Activated T-helper 2 cell treated with anti-CD3 and anti-CD28 coated beads, Interferon-gamma antibody, Interleukin-2, Interleukin-4, amounts not matched to agents 10 μg/mL and 5 μg/mL and 100 μg/mL, durations not matched to agents 14 hours and 24 hours and 36 hours (primary cell): ENCODE measurements at regions not wholly inside any gene's neighbourhood (a gene's known extent, or its start where the extent isn't known, plus 50 kb on each side); places are given as distances from the start of the nearest gene placed in this dataset.

Experiments
- DNase-seq: peaks from one replicate; pipeline ENCODE4 v3.0.0; 2021; ENCODE audit warnings: low spot score
- H3K27ac Mint-ChIP-seq: one replicate; pipeline ENCODE4 v1.8.0; 2021; ENCODE audit warnings: mixed read lengths
- H3K27me3 Mint-ChIP-seq: one replicate; pipeline ENCODE4 v1.8.0; 2021; ENCODE audit warnings: low read depth, mixed read lengths
- H3K36me3 Mint-ChIP-seq: one replicate; pipeline ENCODE4 v1.8.0; 2021; ENCODE audit warnings: low read depth, mixed read lengths
- H3K4me1 Mint-ChIP-seq: one replicate; pipeline ENCODE4 v1.8.0; 2021; ENCODE audit warnings: low read depth, mixed read lengths
- H3K4me3 Mint-ChIP-seq: one replicate; pipeline ENCODE4 v1.8.0; 2021; ENCODE audit warnings: low read depth, mild to moderate bottlenecking, moderate library complexity, mixed read lengths
- H3K9me3 Mint-ChIP-seq: one replicate; pipeline ENCODE4 v1.8.0; 2021; ENCODE audit warnings: mixed read lengths
- intact Hi-C: fragments of 100-400 bp; cut with micrococcal nuclease; formaldehyde crosslinking; loops from one replicate; pipeline ENCODE4 v1.15.1; 2023

DNA sequence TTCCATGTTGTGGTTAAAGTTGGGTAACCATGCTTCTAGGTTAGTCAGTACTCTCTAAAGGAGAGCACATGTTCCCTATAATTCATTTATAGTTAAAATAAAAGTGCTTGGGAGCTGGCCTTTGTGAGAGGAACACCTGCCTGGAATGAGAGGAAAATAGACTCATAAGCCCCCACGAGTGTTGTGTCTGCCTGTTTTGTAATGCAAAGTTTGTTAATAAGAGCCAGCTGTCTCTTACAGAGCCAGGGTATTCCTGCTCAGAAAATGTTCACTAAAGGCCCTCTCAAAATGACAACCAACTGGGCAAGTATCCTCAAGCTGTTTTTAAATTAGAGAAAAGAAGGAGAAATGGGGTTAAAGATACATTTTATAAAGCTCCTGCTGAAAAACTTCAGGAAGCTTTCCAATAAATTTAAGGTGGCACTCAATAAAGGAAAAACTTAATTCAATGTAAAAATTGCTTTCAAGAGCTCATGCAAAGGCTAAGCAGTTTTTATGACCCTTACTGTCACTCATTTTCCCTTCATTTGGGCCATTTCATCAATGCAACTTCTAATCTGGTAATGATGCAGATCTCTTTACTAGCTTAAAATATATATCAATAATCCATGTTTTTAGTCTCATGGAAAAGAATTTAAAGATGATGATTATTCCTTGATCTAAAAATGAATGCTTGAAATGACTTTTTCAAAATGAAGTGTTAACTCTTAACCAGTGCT is 793.6 kb downstream of the STPG2 start:
- H3K4me1 Mint-ChIP-seq: no peaks in the 10 kb centered on the region
- no peak for DNase-seq
- H3K36me3 Mint-ChIP-seq: no peaks in the 10 kb centered on the region
- H3K9me3 Mint-ChIP-seq: peaks cover 3% of the 10 kb centered on the region
- H3K4me3 Mint-ChIP-seq: no peak overlapping the region
- intact Hi-C loops: no loop called here
- no peak overlapping the region for H3K27ac Mint-ChIP-seq
- H3K27me3 Mint-ChIP-seq: no peaks in the 10 kb centered on the region

DNA sequence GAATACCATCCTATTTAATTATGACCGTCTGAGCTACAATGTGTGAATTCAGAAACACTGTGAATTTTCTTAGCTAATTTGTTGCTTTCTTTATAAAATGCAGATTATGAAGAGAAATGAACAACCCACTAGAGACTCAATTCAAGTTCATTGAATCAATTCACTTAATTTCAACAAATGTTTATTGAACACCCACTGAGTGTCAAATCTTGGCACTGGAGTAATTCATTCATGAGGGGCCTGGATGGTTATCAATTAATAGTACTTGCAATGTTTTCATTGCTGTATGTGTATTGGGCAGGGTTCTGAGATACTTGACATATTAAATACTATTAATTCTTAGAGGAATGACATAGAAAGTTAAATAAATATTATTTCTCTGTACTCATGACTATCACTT is 789.4 kb downstream of the STPG2 start:
- no peak for DNase-seq
- no peak overlapping the region for H3K4me3 Mint-ChIP-seq
- H3K4me1 Mint-ChIP-seq: no peaks in the 10 kb centered on the region
- intact Hi-C loops: no loop called here
- peaks cover 7% of the 10 kb centered on the region for H3K9me3 Mint-ChIP-seq
- no peak overlapping the region for H3K27ac Mint-ChIP-seq
- no peaks in the 10 kb centered on the region for H3K27me3 Mint-ChIP-seq
- no peaks in the 10 kb centered on the region for H3K36me3 Mint-ChIP-seq

DNA sequence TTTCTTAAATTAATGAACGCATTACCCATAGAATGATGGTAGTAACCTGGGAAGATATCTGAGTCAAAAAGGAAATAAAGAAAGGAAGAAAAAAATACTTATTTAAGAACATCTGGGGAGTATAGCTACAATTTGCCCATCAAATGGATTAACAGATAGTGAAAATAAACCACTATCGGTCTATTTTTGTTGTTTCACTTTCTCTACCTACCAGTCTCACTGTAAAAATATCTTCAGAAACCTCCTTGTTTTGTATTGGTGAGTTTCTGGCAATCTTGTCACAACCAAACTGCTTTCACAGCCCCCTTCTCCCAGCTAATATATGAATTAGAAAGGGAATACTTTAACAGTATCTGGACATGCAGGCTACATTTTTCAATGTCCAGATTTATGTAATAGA is 783.5 kb downstream of the STPG2 start:
- no peaks in the 10 kb centered on the region for H3K4me1 Mint-ChIP-seq
- DNase-seq: no peak
- H3K36me3 Mint-ChIP-seq: no peaks in the 10 kb centered on the region
- H3K9me3 Mint-ChIP-seq: peaks cover 23% of the 10 kb centered on the region
- no peak overlapping the region for H3K27ac Mint-ChIP-seq
- H3K4me3 Mint-ChIP-seq: no peak overlapping the region
- intact Hi-C loops: no loop called here
- no peaks in the 10 kb centered on the region for H3K27me3 Mint-ChIP-seq

DNA sequence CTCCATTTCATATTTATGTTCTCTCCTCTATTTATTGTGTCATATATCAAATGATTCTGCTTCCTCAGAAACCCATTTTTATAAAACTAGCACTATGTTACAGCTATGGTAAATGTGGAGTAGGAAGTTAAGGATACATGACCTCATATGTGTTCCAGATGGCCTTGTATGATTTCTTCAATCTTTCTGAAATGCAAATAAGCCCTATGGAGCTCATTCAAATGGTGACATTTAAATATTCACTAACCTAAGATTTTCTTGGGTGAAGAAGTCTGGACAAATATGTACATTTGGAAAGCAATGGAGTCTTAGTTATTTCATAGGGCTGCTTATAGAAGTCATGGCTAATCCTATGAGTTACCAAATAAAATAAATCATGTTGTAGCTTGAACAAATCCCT is 782.5 kb downstream of the STPG2 start:
- Mint-ChIP-seq H3K4me1 (no peaks in the 10 kb centered on the region), H3K27me3 (no peaks in the 10 kb centered on the region), H3K27ac (no peak overlapping the region), H3K4me3 (no peak overlapping the region), H3K36me3 (no peaks in the 10 kb centered on the region), H3K9me3 (peaks cover 27% of the 10 kb centered on the region)
- intact Hi-C loops: no loop called here
- no peak for DNase-seq

DNA sequence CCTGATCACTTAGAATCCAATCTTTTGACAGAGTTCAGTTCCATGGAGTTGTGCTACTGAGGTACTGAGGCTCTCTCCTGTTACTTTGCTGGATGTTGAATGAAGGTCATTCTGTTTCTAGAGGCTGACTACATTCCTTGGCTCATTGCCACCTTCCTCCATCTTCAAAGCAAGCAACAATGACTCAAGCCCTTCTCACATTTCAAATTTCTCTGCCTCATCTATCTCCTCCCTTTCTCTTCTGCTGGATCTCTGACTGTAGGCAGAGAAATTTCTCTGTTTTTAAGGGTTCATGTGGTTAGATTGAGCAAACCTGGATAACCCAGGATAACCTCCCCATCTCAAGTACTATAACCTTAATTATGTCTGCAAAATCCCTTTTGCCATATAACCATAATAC is 775.4 kb downstream of the STPG2 start:
- Mint-ChIP-seq H3K27me3 (no peaks in the 10 kb centered on the region), H3K4me1 (no peaks in the 10 kb centered on the region), H3K9me3 (peaks cover 20% of the 10 kb centered on the region), H3K27ac (no peak overlapping the region), H3K4me3 (no peak overlapping the region), H3K36me3 (no peaks in the 10 kb centered on the region)
- DNase-seq: no peak
- intact Hi-C loops: no loop called here

DNA sequence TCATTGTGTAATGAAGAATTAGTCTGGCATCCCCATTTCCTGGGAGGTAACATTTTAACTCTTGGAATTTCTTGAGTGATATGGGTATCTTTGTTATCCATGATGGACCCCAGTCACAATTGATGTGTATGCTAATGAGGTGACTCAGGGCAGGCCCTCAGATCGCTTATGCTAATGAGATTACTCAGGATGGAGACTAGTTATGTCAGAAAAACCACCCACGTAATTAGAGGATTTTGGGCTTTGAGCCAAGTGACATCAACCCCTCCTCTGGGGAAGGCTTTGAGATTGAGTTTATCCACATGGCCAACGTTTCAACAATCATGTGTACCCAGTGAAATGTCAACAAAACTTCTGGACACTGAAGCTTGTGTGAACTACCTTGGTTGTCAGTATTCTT is 772.7 kb downstream of the STPG2 start:
- DNase-seq: no peak
- H3K27me3 Mint-ChIP-seq: no peaks in the 10 kb centered on the region
- H3K27ac Mint-ChIP-seq: no peak overlapping the region
- H3K4me1 Mint-ChIP-seq: no peaks in the 10 kb centered on the region
- no peak overlapping the region for H3K4me3 Mint-ChIP-seq
- intact Hi-C loops: no loop called here
- H3K9me3 Mint-ChIP-seq: peaks cover 13% of the 10 kb centered on the region
- no peaks in the 10 kb centered on the region for H3K36me3 Mint-ChIP-seq

DNA sequence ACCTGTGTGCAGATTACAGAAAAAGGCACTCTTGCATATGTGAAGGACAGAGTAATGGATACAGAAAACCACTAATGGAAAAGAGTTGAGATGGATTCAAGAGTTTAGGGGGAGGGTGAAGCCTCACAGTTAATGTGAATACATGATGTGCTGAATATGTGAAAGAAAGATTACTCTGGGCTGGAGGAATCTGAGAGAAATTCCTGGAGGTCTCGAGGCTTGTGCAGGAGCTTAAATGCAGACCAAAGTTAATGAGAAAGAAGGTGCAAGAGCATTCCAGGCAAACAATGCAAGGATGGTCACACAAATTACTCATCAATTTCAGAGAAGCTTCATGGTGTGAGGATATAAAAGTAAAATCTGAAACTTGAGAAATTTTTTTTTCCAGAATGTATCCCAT is 768.8 kb downstream of the STPG2 start:
- Mint-ChIP-seq H3K9me3 (peaks cover 13% of the 10 kb centered on the region), H3K4me1 (no peaks in the 10 kb centered on the region), H3K27ac (no peak overlapping the region), H3K4me3 (no peak overlapping the region), H3K27me3 (no peaks in the 10 kb centered on the region), H3K36me3 (no peaks in the 10 kb centered on the region)
- intact Hi-C loops: no loop called here
- DNase-seq: no peak

DNA sequence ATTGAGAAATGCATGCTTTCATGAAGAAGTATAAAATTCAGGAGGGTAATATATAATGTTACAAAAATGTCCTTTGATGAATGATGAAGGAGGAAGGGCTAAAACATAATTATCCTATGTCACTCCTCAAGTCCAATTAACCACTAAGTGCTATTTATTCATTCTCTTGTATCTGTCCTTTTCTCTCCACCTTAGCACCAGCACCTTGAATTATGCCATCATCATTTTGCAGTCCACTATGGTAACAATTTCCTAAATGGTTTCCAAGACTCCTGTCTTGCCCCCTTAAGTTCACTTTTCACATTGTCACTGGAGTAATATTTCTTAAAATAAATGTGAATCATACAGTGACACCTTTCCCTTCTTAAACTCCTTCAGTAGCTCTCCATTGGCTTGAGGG is 756.3 kb downstream of the STPG2 start:
- H3K36me3 Mint-ChIP-seq: no peaks in the 10 kb centered on the region
- intact Hi-C loops: no loop called here
- no peak overlapping the region for H3K4me3 Mint-ChIP-seq
- H3K27me3 Mint-ChIP-seq: no peaks in the 10 kb centered on the region
- H3K4me1 Mint-ChIP-seq: no peaks in the 10 kb centered on the region
- DNase-seq: no peak
- H3K9me3 Mint-ChIP-seq: peaks cover 22% of the 10 kb centered on the region
- H3K27ac Mint-ChIP-seq: no peak overlapping the region

DNA sequence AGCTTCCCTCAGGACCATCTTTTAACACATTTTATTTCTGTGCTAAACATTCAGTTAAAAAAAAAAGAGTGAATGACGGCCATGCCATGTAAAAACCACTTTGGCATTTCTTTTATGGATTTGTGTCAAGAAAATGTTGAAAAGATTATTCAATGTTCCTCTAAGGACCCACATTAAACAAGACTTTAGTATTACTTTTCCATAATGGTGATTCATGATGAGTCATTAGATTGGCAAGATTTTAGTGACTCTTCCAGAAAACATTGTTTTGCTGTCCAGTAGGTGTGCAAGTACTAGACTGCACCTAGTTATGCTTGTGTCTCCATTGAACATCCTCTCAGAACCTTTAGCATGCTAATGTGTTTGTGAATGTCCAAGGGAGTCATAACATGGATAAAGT is 748.6 kb downstream of the STPG2 start:
- Mint-ChIP-seq H3K4me3 (no peak overlapping the region), H3K36me3 (no peaks in the 10 kb centered on the region), H3K9me3 (peaks cover 11% of the 10 kb centered on the region), H3K4me1 (no peaks in the 10 kb centered on the region), H3K27ac (no peak overlapping the region), H3K27me3 (no peaks in the 10 kb centered on the region)
- DNase-seq: no peak
- intact Hi-C loops: no loop called here

DNA sequence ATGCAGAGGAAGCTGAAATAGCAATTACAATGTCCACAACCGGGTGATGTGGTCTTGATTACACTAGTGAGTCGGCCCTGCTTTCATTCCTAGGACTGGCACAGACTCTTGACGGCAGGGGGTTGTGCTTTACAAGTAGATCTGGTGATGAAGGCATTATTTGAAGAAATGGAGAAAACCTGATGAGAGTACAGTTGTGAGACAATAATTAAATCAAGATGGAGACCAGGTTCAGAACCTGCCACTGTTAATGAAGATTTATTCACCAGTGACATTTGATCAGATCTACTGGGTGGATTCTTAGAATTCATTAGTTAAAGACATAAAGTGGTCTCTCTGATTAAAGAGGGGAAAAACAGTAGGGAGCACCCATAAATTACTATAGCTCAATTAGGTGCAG is 747.2 kb downstream of the STPG2 start:
- Mint-ChIP-seq H3K4me1 (no peaks in the 10 kb centered on the region), H3K4me3 (no peak overlapping the region), H3K9me3 (peaks cover 20% of the 10 kb centered on the region), H3K27me3 (no peaks in the 10 kb centered on the region), H3K36me3 (no peaks in the 10 kb centered on the region), H3K27ac (no peak overlapping the region)
- no peak for DNase-seq
- intact Hi-C loops: no loop called here

DNA sequence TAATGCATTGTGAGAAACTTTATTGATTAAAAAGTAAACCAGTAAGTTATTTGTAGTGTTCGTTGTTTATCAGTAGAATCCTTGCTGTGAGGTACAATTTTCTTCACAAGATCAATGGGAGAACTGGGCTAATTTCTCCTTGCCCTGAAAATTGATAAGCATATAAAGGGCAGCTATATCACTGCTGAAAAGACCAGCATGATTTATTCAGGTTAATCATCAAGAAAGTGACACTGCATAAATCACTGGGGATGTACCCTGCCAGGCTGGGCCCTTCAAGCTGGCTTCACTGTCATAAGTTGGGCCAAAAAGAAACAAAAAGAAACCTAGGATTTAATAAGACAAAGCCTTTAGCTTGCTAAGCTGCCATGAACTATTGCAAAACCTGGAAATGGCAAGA is 746.7 kb downstream of the STPG2 start:
- no peak for DNase-seq
- no peaks in the 10 kb centered on the region for H3K36me3 Mint-ChIP-seq
- H3K9me3 Mint-ChIP-seq: peaks cover 20% of the 10 kb centered on the region
- no peaks in the 10 kb centered on the region for H3K4me1 Mint-ChIP-seq
- H3K27me3 Mint-ChIP-seq: no peaks in the 10 kb centered on the region
- intact Hi-C loops: no loop called here
- no peak overlapping the region for H3K27ac Mint-ChIP-seq
- no peak overlapping the region for H3K4me3 Mint-ChIP-seq

DNA sequence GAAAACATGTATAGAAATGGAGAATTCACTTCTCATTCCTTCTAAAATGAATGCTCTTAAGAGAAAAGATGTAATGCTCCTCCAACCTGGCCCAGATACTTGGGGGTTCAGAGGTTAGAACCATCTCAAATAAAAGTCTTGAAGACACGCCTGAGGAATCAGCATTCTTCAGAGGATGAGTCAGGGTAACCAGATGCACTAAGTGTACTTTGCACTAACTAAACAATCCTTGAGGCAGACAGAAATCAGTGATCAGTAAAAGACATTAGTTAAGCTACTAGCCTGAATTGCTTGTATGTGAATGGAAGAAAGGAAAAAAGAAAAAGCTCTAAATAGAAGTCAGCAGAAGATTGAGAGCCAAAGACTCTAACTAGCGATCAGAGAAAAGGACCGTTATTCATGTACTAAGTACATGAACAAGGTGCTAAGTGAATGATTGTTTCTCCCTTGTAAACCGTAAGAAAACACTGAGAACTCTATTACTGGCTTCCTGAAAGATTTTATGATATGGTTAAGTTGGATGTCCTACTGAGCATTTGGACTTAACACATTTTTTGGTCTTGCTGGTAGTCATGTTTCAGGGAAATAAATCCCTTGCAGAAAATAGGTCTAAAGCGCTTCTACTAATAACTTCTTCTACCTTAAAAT is 738.3 kb downstream of the STPG2 start:
- H3K9me3 Mint-ChIP-seq: peaks cover 38% of the 10 kb centered on the region
- H3K27ac Mint-ChIP-seq: no peak overlapping the region

DNA sequence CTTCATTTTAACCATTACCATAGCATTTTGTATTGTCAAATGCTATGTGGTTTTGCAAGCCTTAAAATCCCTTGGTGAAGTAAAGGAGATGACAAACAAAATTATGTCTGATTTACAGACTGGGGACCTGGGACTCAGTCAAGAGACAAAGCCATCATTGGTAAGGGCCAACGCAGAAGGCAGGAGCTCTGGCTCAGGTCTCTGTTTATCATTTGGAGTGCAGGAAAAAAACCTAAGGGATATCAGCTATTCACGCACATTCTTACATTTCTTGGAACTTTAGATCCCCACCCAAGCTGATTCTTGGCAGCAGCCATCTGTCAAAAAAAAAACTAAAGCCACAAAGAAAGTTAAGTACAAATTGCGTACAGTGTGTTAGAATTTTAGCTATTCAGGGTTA is 731.9 kb downstream of the STPG2 start:
- DNase-seq: no peak
- no peaks in the 10 kb centered on the region for H3K36me3 Mint-ChIP-seq
- H3K27me3 Mint-ChIP-seq: no peaks in the 10 kb centered on the region
- intact Hi-C loops: no loop called here
- peaks cover 22% of the 10 kb centered on the region for H3K9me3 Mint-ChIP-seq
- no peak overlapping the region for H3K27ac Mint-ChIP-seq
- no peaks in the 10 kb centered on the region for H3K4me1 Mint-ChIP-seq
- no peak overlapping the region for H3K4me3 Mint-ChIP-seq

More for the DNA sequence above, 738.3 kb downstream of the STPG2 start:
- no peaks in the 10 kb centered on the region for H3K27me3 Mint-ChIP-seq
- no peaks in the 10 kb centered on the region for H3K4me1 Mint-ChIP-seq
- intact Hi-C loops: no loop called here
- no peaks in the 10 kb centered on the region for H3K36me3 Mint-ChIP-seq
- DNase-seq: no peak
- no peak overlapping the region for H3K4me3 Mint-ChIP-seq
